Activated T-cell treated with anti-CD3 and anti-CD28 coated beads, Interleukin-2, amount 50 U/mL, for 48 hours (primary cell): ENCODE measurements at regions not wholly inside any gene's neighbourhood (a gene's known extent, or its start where the extent isn't known, plus 50 kb on each side); places are given as distances from the start of the nearest gene placed in this dataset.

Source experiments
- DNase-seq, 2 experiments: peaks; one replicate each; pipeline ENCODE4 v3.0.0-alpha.2; 2020

DNA sequence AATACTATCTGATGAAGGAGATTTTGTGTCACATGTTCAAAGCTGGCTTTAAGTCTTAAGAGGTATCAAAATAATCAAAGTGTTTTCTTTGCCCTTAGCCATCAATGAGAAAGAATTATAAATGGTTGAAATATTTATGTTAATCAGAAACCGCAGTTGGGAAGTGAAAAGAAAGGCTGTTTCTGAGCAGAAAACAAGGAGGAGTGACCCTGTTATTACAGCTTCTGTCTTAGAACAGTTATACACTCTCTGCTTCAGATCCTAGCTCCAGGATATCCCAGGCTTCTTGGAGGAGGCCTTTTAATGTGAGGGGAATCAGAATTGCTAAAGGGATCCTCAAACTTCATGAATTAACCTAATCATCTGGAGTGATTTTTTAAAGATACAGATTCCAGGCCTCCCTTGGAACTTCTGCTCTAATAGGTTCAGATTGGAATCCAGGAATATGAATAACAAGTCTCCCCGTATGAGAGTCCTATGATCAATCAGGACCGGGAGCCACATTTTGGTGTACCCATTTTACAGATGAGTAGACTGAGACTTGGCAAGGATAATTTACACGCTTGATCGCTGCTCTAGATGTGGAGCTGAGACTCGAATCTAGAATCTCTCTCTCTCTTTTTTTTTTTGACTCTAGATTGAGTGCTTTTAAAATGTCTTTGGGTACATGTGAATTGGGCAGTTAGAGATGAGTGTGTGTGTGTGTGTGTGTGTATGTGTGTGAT is 50.8 kb upstream of the JAG1 start:
- no peak for DNase-seq

DNA sequence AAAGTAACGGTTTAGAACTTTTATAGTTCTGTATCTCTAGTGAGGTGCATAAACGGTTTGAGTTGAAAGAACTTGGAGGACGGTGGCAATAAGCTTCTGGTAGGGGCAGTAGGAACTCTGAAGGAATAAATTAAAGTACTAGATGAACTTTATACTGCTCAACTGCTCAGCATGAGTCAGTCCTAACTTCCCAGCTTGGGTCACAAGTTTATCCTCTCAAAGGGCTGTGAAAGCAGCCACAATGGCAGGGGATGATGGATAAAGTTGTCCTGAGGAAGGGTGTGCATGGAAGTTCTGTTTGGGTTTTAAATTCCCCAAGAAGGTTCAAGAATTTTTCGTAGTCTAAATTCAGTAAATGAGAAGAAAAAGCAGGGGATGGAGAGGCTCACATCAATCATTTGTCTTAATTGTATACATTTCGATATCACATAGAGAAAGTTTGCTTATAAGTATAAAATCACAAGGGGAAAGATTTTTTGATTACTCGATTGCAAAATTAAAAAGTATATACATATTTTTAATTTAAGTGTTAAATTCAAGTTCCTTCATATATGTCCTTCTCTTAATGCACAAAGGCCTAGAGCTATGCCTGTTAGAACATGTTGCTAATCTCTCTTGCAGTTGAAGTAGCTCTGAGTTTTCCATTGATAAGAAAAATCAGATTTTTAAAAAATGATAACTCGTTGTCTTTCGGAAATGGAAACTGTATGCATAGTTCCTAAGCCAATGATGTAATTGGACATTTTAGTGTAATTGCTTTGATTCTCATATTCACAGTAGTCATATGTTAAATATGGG is 55.3 kb upstream of the JAG1 start:
- no peak for DNase-seq

DNA sequence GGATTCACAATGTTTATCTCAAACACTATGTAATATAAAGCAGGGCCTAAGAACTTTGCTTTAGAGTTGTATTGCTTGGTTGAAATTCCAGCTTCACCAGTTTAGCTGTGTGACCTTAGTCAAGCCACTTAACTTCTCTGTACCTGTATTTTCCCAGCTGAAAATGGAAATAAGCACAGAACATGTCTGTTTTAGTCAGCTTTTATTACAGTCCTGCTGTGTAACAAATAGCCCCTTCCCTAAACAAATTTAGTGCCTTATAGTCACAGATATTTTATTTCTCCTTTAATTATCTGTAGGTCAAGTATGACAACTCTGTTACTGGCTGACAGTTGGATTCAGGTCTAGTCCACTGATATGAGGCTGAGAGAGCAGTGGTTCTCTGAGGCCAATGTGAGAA is 56.0 kb upstream of the JAG1 start:
- DNase-seq: no peak

DNA sequence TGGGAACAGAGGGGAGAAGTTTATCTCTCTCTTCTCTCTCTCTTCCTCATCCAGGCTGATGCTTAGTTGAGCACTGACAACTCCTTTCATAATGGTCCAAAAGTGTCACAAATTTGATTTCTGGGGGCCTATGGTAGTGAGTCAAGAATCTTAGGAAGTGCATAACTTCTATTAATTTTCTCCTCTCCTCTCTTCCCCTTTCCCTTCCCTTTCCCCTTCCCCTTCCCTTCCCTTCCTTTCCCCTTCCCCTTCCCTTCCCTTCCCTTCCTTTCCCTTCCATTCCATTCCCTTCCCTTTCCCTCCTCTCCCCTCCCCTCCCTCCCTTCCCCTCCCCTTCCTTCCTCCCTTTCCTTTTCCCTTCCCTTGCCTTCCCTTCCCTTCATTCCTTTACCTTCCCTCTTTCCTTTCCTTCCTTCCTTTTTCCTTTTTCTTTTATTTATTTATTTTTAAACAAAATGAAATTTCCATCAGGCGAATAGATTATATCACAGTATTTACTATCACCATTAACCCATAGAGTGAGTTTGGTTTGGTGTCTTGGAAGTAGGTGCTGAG is 56.9 kb upstream of the JAG1 start:
- no peak for DNase-seq

DNA sequence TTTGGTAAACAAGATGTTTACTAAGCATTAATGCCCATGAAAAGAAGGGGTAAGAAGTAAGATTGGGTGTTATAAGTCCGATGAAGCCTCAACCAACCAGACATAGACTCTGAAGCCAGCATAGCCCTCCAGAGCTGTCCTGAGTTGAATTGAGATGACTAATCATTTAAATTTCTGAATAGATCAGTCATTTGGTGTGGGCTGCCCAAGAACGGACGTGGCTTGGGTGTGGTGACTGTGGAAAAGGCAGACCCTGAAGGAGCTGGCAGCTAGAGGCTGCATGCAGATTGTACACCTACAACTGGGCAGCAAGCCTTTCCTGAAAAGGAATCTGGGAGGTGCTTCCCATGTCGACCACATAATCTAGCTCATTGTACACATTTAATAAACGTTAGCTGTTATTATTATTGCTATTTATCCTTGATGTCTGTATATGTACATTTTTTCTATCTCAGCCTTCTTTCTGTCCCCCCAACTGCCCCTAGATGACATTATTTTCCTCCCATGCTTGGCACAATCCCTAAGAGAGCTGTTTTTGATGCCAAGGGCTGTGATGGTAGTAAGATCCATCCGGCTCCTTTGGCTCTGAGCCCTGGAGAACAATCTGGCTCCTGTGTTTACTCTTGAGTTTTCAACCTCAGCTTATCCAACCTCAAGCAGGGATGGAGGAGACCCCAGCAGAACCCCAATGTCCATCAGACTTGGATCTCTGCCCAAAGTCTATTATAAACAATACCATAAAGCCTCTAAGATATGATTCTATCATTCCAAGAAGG is 57.6 kb upstream of the JAG1 start:
- no peak for DNase-seq

DNA sequence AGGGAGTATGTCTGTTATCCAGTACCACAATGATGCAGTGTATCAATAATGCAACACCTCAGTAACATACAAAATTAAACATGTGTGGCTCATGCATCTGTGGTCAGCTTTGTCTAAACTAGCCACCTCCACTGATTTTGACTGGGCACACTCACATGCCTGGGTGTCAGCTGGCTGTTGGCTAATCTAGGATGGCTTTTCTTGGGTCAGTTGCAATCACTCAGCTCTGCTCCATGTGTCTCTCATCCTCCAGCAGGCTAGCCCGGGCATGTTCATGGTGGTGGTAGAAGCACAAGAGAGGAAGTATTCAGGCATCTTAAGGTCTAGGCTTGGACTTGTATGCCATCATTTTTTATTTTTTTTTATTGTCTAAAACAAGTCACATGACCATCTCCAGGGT is 59.3 kb upstream of the JAG1 start:
- DNase-seq: no peak

DNA sequence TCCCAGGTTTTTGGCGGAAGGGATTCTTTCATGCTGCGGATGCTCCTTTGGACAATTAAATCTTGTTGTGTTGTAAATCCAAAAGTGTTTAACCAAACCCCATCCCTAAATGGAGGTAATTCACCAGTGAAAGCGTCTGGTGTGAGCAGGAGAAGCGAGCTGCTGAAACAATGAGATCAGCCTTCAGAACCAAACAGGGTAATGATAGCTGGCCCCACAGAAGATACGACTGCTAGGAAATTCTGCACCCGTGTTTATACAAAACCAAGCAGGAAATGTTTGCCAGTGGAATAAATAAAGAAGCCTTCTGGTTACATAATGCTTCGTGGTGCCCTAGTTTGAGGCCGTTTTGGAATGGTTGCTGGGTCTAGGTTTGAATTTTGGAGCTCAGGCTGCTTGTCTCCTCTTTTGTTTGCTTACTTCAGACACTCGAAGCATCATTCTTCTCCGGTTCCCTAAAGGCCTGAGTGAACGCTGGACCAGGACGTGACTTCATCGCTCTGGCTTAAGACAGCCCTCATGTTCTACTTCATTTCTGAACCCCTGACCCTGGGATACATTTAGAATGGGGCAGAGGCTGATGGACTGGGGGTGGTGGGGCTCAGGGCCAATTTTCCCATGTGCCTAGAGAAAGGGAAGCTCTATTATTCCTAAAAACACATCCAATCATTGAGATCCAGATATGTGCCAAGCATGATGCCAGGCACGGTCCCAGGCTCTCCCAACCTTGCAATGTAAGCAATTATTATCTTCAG is 61.6 kb upstream of the JAG1 start:
- no peak for DNase-seq

DNA sequence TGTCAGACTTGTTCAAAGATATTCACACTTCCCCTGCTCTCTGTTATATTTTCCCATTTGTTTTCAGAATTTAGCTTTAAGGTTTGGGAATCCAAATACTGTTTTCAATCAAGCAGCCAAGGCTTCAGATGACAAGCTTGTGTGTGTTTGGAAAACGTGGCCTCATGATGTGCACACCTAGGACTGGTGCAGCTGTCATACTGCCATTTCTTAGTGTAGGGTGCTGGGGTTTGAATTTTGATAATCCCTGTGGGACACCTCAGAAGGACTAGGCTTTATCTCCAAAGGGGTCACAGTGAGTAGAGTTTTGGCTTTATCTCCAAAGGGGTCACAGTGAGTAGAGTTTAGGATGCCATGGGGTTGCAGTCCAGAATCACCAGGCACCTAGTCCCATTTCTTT is 65.3 kb upstream of the JAG1 start:
- no peak for DNase-seq

DNA sequence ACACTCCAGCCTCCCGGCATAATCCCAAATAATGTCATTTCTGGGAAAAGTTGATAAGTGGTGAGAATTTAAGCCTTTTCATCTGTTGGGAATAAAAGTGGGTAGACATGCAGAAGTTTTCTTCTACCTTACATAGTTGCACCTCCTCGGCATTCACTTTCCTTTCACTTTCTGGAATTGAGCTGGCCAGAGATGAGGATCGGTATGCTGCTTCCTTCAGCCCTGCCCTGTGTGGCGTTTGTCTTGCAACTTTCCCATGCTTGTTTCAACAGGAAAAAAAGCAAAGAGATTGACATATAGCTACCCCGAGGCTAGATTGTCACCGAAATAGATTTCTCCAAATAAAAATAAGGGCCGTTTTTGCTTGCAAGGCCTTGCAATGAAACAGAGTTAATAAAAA is 65.8 kb upstream of the JAG1 start:
- no peak for DNase-seq

DNA sequence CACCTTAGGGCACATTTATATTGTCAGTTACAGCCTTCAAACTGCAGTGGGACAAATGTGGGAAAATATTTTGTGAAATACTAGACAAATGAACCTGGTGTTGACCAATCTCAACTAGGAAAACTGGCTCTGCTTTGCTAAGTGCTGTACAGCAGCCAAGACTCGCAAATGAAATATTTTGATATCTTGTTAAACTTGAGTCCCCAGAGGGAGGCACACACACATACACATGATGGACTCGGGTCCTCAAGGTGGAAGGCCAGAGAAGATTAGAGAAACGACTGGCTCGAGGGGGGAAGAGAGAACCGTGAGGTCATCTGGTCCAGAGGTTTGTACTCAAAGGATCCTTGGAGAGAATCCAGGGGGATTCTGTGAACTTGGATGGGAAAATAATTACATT is 67.3 kb upstream of the JAG1 start:
- DNase-seq: no peak

DNA sequence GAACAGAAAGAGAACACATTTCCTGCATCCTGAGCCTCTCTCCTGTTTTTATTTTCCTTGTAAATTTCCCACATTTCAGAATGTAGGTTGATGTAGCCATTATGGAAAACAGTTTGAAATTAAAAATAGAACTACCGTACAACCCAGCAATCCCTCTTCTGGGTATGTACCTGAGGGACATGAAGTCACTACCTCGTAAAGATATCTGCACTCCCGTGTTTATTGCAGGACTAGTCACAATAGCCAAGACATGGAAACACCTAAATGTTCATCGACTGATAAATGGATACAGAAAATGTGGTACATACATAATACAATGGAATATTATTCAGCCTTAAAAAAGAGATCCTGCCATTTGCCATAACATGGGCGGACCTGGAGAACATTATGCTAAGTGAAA is 72.0 kb upstream of the JAG1 start:
- DNase-seq: no peak

DNA sequence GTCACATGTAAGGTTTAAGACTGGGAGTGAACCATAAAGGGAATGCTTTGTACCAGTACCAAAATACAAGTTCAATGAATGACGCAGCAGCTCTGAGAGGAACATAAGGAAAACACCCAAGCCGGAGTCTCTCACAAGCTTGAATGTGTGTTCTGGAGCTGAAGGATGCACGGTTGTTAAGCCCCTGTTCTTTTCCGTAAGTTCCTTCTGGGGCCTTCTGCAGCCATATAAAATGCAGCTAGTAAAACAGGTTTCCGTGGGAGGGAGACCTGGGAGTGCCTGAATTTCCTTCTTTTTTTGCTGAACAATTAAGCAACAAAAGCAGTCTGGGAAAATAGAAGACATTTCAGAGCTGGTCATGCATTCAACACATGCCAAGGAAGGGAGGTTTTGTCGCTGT is 73.2 kb upstream of the JAG1 start:
- no peak for DNase-seq

DNA sequence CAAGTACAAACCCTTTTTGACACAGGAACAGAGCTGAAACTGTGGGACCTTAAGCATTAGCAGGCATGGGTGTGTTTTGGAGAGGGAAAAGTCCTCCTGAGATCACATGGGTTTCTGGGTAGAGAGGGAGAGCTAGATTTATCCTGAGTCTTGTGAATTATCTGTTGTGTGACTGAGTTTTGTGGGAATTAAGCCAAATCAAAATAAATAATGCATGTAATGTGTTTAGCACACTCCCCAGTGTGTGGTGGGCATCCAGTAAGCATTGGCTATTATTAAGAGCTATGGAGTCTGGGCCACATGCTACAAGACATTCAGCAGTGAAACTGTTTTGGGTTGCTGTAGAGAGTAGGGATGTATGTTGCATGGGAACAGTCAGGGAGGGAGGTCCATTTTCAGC is 75.3 kb upstream of the JAG1 start:
- DNase-seq: no peak

DNA sequence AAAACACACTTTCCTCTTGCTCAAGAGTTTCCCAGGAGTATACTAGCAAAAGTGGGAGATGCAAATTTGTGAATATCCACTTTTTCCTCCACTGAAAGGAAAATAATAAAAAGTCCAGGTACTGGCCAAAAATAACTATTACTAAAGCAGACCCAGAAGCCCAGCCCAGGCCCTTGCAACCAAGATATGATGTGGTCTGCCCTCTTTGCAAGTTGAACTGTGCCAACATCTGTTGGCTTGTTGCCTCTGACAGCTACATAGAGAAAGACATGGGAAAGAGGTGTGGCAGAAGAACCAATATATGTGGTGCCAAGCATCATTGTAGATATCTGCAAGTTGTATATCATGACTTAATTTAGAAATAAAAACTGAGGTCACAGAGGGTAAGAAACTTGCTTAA is 78.4 kb upstream of the JAG1 start:
- DNase-seq: no peak

DNA sequence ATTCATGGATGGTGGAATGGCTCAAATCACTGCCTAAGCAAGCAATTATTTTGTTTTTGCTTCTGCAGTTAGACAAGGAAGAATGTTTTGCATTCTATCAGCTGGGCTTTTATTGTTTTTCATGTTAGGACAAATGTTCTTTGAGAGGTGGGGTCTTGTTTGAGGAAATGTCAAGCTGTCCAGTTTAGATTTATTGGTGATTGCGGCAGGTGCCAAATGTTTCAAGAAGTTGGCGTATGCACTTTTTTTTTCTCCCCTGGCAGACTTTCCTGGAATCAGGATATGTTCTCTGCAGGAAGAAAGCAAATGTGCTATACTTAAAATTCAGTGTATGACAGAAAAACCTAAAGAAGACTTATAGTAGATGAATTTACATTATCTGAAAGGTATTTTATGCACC is 81.0 kb upstream of the JAG1 start:
- no peak for DNase-seq

DNA sequence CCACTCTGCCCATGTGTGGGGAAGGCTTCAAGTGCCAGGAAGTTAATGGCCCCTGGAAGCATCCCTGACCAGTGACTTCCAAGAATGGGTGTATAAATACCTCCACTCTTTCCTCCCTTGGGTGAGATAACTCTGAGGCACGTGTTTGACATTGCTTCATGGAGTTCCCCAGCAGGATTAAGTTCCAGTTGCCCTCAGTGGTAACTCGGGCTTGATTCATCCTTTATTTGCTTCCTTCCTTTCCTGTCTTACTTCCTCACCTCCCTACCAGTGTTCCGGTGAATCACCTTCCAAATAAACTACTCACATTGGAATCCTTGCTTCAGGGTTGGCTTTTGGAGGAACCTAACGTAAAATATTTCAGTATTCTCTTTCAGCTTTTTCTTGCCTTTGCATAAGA is 84.6 kb upstream of the JAG1 start:
- no peak for DNase-seq

DNA sequence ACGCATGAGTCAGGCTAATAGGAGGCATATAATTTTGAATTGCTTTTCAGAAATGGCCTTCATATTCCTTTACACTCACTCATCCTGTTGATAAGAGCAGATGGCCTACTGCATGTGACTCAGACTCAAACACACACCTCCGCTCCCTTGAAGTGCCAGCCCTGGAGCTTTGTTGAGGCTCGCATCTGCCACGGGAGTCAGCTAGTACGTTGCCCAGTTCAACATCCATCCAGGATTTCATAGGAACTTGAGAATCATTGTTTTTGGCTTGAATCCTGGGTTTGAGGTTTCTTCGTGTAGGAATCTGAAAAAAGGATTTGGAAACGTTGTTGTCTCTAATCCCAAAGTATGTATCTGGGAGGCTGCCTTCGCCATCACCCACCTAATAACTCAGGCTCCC is 87.4 kb upstream of the JAG1 start:
- DNase-seq: no peak

DNA sequence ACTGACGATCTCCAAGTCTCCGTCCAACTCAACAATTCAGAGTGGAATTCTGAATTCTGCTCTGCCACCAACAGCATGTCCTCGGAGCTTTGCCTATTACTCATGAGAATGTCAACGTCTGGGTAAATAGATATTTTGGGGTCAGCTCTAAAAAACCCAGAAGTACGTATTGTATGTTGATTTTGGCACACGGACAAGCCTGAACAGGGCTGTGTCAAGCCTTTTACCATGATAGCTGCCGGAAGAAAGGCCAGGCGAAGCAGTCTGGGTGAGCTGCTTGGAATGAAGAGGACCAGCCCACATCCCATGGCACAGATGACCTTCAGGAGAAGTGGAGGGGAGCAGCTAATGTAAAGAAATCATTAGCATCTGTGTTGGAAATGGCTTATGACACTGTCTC is 88.0 kb upstream of the JAG1 start:
- DNase-seq: no peak

DNA sequence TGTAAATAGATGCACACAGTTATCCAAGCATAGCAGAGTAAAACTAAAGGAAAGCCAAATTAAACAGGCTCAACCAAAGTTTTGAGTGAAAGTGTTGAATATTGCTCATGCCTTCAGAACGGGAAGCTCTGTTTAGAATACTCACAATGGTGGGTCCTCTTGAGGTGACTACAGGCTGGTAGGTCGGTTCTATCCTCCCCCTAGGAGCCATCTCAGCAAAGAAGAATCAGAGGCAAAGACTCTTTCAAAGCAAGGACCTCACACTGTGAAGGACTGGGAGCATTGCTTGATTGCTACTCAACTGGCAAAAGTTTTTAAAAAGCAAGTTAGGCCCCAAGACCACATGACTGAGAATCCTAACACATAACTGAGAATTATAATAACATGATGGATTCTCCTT is 88.4 kb upstream of the JAG1 start:
- no peak for DNase-seq

DNA sequence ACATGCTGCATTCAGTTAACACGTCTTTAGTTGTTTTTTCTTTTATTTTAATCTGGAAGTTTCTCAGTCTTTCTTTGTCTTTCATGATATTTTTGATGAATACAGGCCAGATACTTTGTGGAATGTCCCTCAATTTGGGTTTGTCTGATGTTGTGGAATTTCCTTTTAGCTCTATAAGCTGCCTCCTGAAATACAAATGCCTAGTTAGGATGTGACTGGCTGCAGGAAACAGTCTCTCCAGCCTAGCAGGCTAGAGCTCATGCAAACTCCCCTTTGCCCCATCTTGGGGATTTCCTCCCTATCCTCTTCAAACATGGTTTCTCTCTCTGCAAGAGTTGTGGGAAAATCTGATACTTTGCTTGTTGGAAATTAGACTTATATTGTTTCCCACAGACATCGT is 89.3 kb upstream of the JAG1 start:
- no peak for DNase-seq

DNA sequence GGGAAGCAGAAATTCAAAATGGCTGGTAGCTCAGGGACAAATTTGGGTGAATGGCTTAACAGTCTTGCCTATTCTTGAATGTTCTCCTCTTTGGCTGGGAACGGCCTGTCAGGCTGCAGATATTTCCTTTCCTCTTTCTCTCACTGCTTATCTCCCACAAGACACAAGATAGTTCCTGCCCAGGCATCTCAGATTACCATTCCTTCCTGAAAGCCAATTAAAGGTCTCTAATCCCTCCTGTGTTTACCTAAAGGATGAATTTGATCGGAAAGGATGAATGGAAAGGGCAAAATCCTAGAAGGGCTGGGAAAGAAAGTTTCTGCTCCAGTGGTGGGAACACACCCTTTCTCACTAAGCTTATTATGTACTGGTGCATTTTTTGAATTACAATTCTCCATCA is 95.9 kb upstream of the JAG1 start:
- DNase-seq: no peak

DNA sequence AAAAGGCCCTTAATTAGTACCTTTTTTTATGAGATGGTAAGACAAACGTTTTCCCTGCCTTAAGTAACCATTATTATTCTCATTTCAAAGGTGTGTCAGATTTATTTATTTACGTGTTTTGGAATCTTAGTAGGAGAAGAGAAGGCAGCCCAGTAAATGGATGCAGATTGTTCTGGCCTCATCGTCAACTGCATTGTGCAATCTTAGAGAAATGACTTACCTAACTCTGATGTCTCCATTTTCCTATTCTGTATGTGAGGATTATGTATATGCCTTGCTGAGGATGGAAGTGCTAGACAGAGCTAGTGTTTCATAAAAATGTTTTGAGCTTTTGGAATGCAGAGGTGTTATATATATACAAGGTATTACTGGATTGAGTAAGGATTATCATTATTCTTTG is 97.0 kb upstream of the JAG1 start:
- no peak for DNase-seq
